ENCODE measurements at regions not wholly inside any gene's neighbourhood (a gene's known extent, or its start where the extent isn't known, plus 50 kb on each side); places are given as distances from the start of the nearest gene placed in this dataset.

DNA sequence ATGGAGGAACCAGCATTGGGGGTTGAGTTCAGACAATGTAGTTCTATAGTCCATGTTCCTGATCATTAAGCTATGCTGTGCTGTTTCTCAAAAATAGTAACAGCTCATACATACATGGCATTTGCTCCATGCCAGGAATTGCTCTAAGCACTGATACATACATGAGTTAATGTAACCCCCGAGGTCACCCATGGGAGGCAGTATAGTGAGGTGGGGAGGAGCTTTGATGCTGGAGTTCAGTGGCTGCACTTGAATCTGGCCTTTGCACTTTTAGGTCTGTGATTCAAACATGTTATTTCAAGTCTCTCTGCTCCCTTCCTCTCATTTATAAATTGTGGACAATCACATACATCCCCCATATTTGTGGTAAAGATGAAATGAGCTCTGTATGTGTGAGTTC is 223.1 kb upstream of the WSB1 start:
- no peaks in the 10 kb centered on the region for H3K27me3 ChIP-seq (ENCODE audit: insufficient read depth, low read depth, low read length)
- H4K20me1 ChIP-seq (ENCODE audit: insufficient read depth), result no peaks in the 10 kb centered on the region
- no peaks in the 10 kb centered on the region for H3K9me3 ChIP-seq (ENCODE audit: low read length)
- no peaks in the 10 kb centered on the region for H3K79me2 ChIP-seq (replicated peaks; ENCODE audit: insufficient read depth, low read length)
- H3K9me2 ChIP-seq (ENCODE audit: insufficient read depth, low read length), result no peaks in the 10 kb centered on the region
- no peak overlapping the region for H2AFZ ChIP-seq (ENCODE audit: low read depth, low read length)
- H3K9ac ChIP-seq (ENCODE audit: low read length), result no peak overlapping the region
- TF ChIP-seq TAF1 (IDR thresholded peaks at IDR 0.05; ENCODE audit: low read depth) (no peak), POLR2AphosphoS5 (IDR thresholded peaks at IDR 0.05) (no peak), SMC3 (conservative IDR thresholded peaks at IDR 0.05; ENCODE audit: poor library complexity) (no peak), RAD21 (conservative IDR thresholded peaks at IDR 0.05) (no peak), EP300 (conservative IDR thresholded peaks at IDR 0.05; ENCODE audit: poor library complexity, severe bottlenecking) (no peak), MXI1 (conservative IDR thresholded peaks at IDR 0.05; ENCODE audit: poor library complexity, severe bottlenecking) (no peak), EZH2 (IDR thresholded peaks at IDR 0.05; ENCODE audit: borderline replicate concordance, insufficient read depth, low read length, poor library complexity, severe bottlenecking) (no peak)
- TF ChIP-seq, protein P1, sequence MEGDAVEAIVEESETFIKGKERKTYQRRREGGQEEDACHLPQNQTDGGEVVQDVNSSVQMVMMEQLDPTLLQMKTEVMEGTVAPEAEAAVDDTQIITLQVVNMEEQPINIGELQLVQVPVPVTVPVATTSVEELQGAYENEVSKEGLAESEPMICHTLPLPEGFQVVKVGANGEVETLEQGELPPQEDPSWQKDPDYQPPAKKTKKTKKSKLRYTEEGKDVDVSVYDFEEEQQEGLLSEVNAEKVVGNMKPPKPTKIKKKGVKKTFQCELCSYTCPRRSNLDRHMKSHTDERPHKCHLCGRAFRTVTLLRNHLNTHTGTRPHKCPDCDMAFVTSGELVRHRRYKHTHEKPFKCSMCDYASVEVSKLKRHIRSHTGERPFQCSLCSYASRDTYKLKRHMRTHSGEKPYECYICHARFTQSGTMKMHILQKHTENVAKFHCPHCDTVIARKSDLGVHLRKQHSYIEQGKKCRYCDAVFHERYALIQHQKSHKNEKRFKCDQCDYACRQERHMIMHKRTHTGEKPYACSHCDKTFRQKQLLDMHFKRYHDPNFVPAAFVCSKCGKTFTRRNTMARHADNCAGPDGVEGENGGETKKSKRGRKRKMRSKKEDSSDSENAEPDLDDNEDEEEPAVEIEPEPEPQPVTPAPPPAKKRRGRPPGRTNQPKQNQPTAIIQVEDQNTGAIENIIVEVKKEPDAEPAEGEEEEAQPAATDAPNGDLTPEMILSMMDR (IDR thresholded peaks at IDR 0.05; ENCODE audit: poor library complexity, severe bottlenecking), result no peak
- TF ChIP-seq, protein P2, sequence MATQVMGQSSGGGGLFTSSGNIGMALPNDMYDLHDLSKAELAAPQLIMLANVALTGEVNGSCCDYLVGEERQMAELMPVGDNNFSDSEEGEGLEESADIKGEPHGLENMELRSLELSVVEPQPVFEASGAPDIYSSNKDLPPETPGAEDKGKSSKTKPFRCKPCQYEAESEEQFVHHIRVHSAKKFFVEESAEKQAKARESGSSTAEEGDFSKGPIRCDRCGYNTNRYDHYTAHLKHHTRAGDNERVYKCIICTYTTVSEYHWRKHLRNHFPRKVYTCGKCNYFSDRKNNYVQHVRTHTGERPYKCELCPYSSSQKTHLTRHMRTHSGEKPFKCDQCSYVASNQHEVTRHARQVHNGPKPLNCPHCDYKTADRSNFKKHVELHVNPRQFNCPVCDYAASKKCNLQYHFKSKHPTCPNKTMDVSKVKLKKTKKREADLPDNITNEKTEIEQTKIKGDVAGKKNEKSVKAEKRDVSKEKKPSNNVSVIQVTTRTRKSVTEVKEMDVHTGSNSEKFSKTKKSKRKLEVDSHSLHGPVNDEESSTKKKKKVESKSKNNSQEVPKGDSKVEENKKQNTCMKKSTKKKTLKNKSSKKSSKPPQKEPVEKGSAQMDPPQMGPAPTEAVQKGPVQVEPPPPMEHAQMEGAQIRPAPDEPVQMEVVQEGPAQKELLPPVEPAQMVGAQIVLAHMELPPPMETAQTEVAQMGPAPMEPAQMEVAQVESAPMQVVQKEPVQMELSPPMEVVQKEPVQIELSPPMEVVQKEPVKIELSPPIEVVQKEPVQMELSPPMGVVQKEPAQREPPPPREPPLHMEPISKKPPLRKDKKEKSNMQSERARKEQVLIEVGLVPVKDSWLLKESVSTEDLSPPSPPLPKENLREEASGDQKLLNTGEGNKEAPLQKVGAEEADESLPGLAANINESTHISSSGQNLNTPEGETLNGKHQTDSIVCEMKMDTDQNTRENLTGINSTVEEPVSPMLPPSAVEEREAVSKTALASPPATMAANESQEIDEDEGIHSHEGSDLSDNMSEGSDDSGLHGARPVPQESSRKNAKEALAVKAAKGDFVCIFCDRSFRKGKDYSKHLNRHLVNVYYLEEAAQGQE (IDR thresholded peaks at IDR 0.05; ENCODE audit: borderline replicate concordance), result no peak
- H3K4me3 ChIP-seq (ENCODE audit: low read length), result no peak overlapping the region
- H3K4me2 ChIP-seq (ENCODE audit: low read length), result no peak overlapping the region
- H3K36me3 ChIP-seq (ENCODE audit: insufficient read depth, low read length), result no peaks in the 10 kb centered on the region
- H3K27ac ChIP-seq (ENCODE audit: low read length), result no peak overlapping the region
- H3F3A ChIP-seq (ENCODE audit: insufficient read depth, low read length, poor library complexity, severe bottlenecking), result no peaks in the 10 kb centered on the region

DNA sequence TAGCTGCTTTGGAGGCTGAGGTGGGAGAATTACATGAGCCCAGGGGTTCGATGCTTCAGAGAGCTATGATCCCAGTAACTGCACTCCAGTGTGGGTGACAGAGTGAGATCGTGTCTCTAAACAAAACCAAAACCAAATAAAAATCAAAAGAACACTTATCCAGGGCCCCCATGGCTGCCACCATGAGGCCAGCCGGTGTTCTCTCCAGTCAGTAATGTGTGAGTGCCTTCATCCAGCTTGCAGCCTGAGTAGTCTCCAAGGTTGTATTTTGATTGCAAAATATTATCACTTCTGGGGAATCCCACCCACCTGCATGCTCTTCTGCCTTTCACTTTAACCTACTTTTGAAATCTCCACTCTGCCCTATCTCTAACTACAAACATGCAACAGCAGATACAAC is 221.0 kb upstream of the WSB1 start:
- no peaks in the 10 kb centered on the region for H3K79me2 ChIP-seq (replicated peaks; ENCODE audit: insufficient read depth, low read length)
- peaks cover 2% of the 10 kb centered on the region for H3K9me3 ChIP-seq (ENCODE audit: low read length)
- H3K4me2 ChIP-seq (ENCODE audit: low read length), result no peak overlapping the region
- no peak overlapping the region for H3K9ac ChIP-seq (ENCODE audit: low read length)
- H3K4me3 ChIP-seq (ENCODE audit: low read length), result no peak overlapping the region
- TF ChIP-seq TAF1 (IDR thresholded peaks at IDR 0.05; ENCODE audit: low read depth) (no peak), SMC3 (conservative IDR thresholded peaks at IDR 0.05; ENCODE audit: poor library complexity) (no peak), RAD21 (conservative IDR thresholded peaks at IDR 0.05) (no peak), EZH2 (IDR thresholded peaks at IDR 0.05; ENCODE audit: borderline replicate concordance, insufficient read depth, low read length, poor library complexity, severe bottlenecking) (no peak), POLR2AphosphoS5 (IDR thresholded peaks at IDR 0.05) (no peak)
- TF ChIP-seq, protein P1 (IDR thresholded peaks at IDR 0.05; ENCODE audit: poor library complexity, severe bottlenecking), result no peak
- H3K36me3 ChIP-seq (ENCODE audit: insufficient read depth, low read length), result no peaks in the 10 kb centered on the region
- H3K27ac ChIP-seq (ENCODE audit: low read length), result no peak overlapping the region
- H3K27me3 ChIP-seq (ENCODE audit: insufficient read depth, low read depth, low read length), result no peaks in the 10 kb centered on the region
- H3F3A ChIP-seq (ENCODE audit: insufficient read depth, low read length, poor library complexity, severe bottlenecking), result no peaks in the 10 kb centered on the region
- no peaks in the 10 kb centered on the region for H4K20me1 ChIP-seq (ENCODE audit: insufficient read depth)
- no peak overlapping the region for H2AFZ ChIP-seq (ENCODE audit: low read depth, low read length)
- no peaks in the 10 kb centered on the region for H3K9me2 ChIP-seq (ENCODE audit: insufficient read depth, low read length)

All from neural cell (in vitro differentiated cells).